GM10248 (cell line): ENCODE measurements at regions not wholly inside any gene's neighbourhood (a gene's known extent, or its start where the extent isn't known, plus 50 kb on each side); places are given as distances from the start of the nearest gene placed in this dataset.

Experiments used
- CTCF ChIA-PET: fragments of 300-600 bp; sonication (Branson Sonifier 250); formaldehyde crosslinking; extraction: SDS; loops from one replicate; lab custom pipeline; 2021; ENCODE audit warnings: antibody characterized with exemption; lab: Yijun Ruan, JAX
- POLR2A ChIA-PET: fragments of 350-650 bp; sonication (Branson Sonifier 250); formaldehyde crosslinking; extraction: SDS; loops from one replicate; lab custom pipeline; 2020; ENCODE audit warnings: antibody characterized with exemption; lab: Yijun Ruan, JAX
- DNase-seq: peaks from one replicate; pipeline ENCODE4 v3.0.0; 2012; ENCODE audit errors: extremely low spot score
- CTCF ChIP-seq: IDR thresholded peaks from 2 replicates; pipeline ENCODE4 v1.5.1; 2012; ENCODE audit warnings: mild to moderate bottlenecking, low read depth; ENCODE audit errors: extremely low read depth, missing control alignments, control extremely low read depth

GRCh38 chr3:193772422-193772763 is 179.4 kb downstream of the OPA1 start:
- DNase-seq, result no peak
- POLR2A ChIA-PET, result no interaction called here
- CTCF ChIA-PET, result interaction anchor here (1.6 kb wide), 1 partner anchor 9 kb away, joined by 4 read pairs; no protein-coding TSS in a partner anchor

GRCh38 chr3:193773266-193774220 is 180.5 kb downstream of the OPA1 start:
- TF ChIP-seq CTCF, result no peak
- CTCF ChIA-PET, result no interaction called here
- POLR2A ChIA-PET, result no interaction called here
- DNase-seq, result no peak

More at GRCh38 chr3:193772422-193772763, 179.4 kb downstream of the OPA1 start:
- no peak for TF ChIP-seq CTCF

- POLR2A ChIA-PET, result no interaction called here
- DNase-seq, result no peak
- TF ChIP-seq CTCF, result no peak
- CTCF ChIA-PET, result no interaction called here
Observed at GRCh38 chr3:193774272-193774915, 181.4 kb downstream of the OPA1 start.

GRCh38 chr3:193774916-193775285 is 181.9 kb downstream of the OPA1 start:
- TF ChIP-seq CTCF, result no peak
- DNase-seq, result no peak
- ChIA-PET CTCF (interaction anchor here (1.0 kb wide), 1 partner anchor 541 kb away, joined by 3 read pairs; no protein-coding TSS in a partner anchor), POLR2A (no interaction called here)

- CTCF ChIA-PET, result interaction anchor here (1.0 kb wide), 1 partner anchor 540 kb away, joined by 3 read pairs; no protein-coding TSS in a partner anchor
- DNase-seq, result no peak
- POLR2A ChIA-PET, result no interaction called here
- TF ChIP-seq CTCF, result no peak
Observed at GRCh38 chr3:193775421-193776077, 182.5 kb downstream of the OPA1 start.
